ENCODE measurements at regions not wholly inside any gene's neighbourhood (a gene's known extent, or its start where the extent isn't known, plus 50 kb on each side); places are given as distances from the start of the nearest gene placed in this dataset.

GRCh38 chr18:44342162-44342561 lies 338.5 kb upstream of the SETBP1 start:
- H3K36me3 ChIP-seq (ENCODE audit: control insufficient read depth, insufficient read depth, low read length), result no peaks in the 10 kb centered on the region
- no peak for TF ChIP-seq CTCF (conservative IDR thresholded peaks at IDR 0.05)
- Mint-ChIP-seq H3K9me3 (peaks cover 2% of the 10 kb centered on the region), H3K36me3 (ENCODE audit: low read depth) (no peaks in the 10 kb centered on the region), H3K4me1 (no peaks in the 10 kb centered on the region), H3K27ac (no peak overlapping the region), H3K27me3 (ENCODE audit: insufficient read depth) (no peaks in the 10 kb centered on the region), H3K4me3 (no peak overlapping the region)
- H3K4me3 ChIP-seq (ENCODE audit: low read length), result no peak overlapping the region
- H3K9me3 ChIP-seq (ENCODE audit: control insufficient read depth, low read length), result no peaks in the 10 kb centered on the region
- no peak overlapping the region for H3K27ac ChIP-seq (ENCODE audit: low read depth, low read length)
- DNase-seq, result no peak
- no peaks in the 10 kb centered on the region for H3K27me3 ChIP-seq (ENCODE audit: control insufficient read depth, insufficient read depth, low read length, poor library complexity, severe bottlenecking)
- 74 to 88% methylated on average over 2 of the region's 2 CpGs for WGBS, 2 experiments (ENCODE audit: insufficient coverage in 1 of 2, insufficient read length in 1 of 2)
- no peak overlapping the region for H3K9ac ChIP-seq (ENCODE audit: extremely low read depth, low read length, poor library complexity, severe bottlenecking)
- H3K4me1 ChIP-seq (ENCODE audit: control insufficient read depth, insufficient read depth, low read length), result no peaks in the 10 kb centered on the region

- H3K9me3 ChIP-seq (ENCODE audit: control insufficient read depth, low read length), result no peaks in the 10 kb centered on the region
- H3K9me3 Mint-ChIP-seq, result peaks cover 2% of the 10 kb centered on the region
These were observed 337.7 kb upstream of the SETBP1 start for GRCh38 chr18:44342946-44343345.

GRCh38 chr18:44343570-44343969 lies 337.1 kb upstream of the SETBP1 start:
- H3K36me3 ChIP-seq (ENCODE audit: control insufficient read depth, insufficient read depth, low read length), result no peaks in the 10 kb centered on the region
- no peaks in the 10 kb centered on the region for H3K4me1 Mint-ChIP-seq
- H3K4me1 ChIP-seq (ENCODE audit: control insufficient read depth, insufficient read depth, low read length), result no peaks in the 10 kb centered on the region
- H3K9ac ChIP-seq (ENCODE audit: extremely low read depth, low read length, poor library complexity, severe bottlenecking), result no peak overlapping the region
- no peaks in the 10 kb centered on the region for H3K27me3 ChIP-seq (ENCODE audit: control insufficient read depth, insufficient read depth, low read length, poor library complexity, severe bottlenecking)
- H3K27me3 Mint-ChIP-seq (ENCODE audit: insufficient read depth), result no peaks in the 10 kb centered on the region
- no peaks in the 10 kb centered on the region for H3K9me3 ChIP-seq (ENCODE audit: control insufficient read depth, low read length)
- no peaks in the 10 kb centered on the region for H3K36me3 Mint-ChIP-seq (ENCODE audit: low read depth)
- no peak overlapping the region for H3K4me3 ChIP-seq (ENCODE audit: low read length)
- peaks cover under 1% of the 10 kb centered on the region for H3K9me3 Mint-ChIP-seq
- DNase-seq, result no peak
- TF ChIP-seq CTCF (conservative IDR thresholded peaks at IDR 0.05), result no peak
- no peak overlapping the region for H3K27ac Mint-ChIP-seq
- H3K4me3 Mint-ChIP-seq, result no peak overlapping the region
- H3K27ac ChIP-seq (ENCODE audit: low read depth, low read length), result no peak overlapping the region

More at GRCh38 chr18:44342946-44343345, 337.7 kb upstream of the SETBP1 start:
- H3K27me3 ChIP-seq (ENCODE audit: control insufficient read depth, insufficient read depth, low read length, poor library complexity, severe bottlenecking), result no peaks in the 10 kb centered on the region
- Mint-ChIP-seq H3K27me3 (ENCODE audit: insufficient read depth) (no peaks in the 10 kb centered on the region), H3K4me1 (no peaks in the 10 kb centered on the region), H3K4me3 (no peak overlapping the region), H3K36me3 (ENCODE audit: low read depth) (no peaks in the 10 kb centered on the region), H3K27ac (no peak overlapping the region)
- H3K4me1 ChIP-seq (ENCODE audit: control insufficient read depth, insufficient read depth, low read length), result no peaks in the 10 kb centered on the region
- no peak for TF ChIP-seq CTCF (conservative IDR thresholded peaks at IDR 0.05)
- no peak overlapping the region for H3K27ac ChIP-seq (ENCODE audit: low read depth, low read length)
- no peak overlapping the region for H3K9ac ChIP-seq (ENCODE audit: extremely low read depth, low read length, poor library complexity, severe bottlenecking)
- H3K36me3 ChIP-seq (ENCODE audit: control insufficient read depth, insufficient read depth, low read length), result no peaks in the 10 kb centered on the region
- no peak overlapping the region for H3K4me3 ChIP-seq (ENCODE audit: low read length)
- 90 to 100% methylated on average over 1 to 2 of the region's 2 CpGs for WGBS, 2 experiments (ENCODE audit: insufficient coverage in 1 of 2, insufficient read length in 1 of 2)
- no peak for DNase-seq

Measured in endodermal cell (in vitro differentiated cells).